Osteoblast (primary cell): ENCODE measurements at regions not wholly inside any gene's neighbourhood (a gene's known extent, or its start where the extent isn't known, plus 50 kb on each side); places are given as distances from the start of the nearest gene placed in this dataset.
"Not testable (repeated sequence)": the region's sequence is repeated elsewhere in the genome, so short reads cannot be mapped to it uniquely, and the experiment has no call there.

Experiments
- DNase-seq: peaks from one replicate; pipeline ENCODE4 v3.0.0; 2011; ENCODE audit warnings: low spot score, mixed read lengths; ENCODE audit not compliant: insufficient read length; ENCODE audit errors: missing footprints
- H2AFZ ChIP-seq: 2 replicates; pipeline ENCODE4 v1.6.0; 2011; ENCODE audit warnings: mild to moderate bottlenecking, low read length
- H3K27ac ChIP-seq: 2 replicates; pipeline ENCODE4 v1.5.1; 2011; ENCODE audit warnings: mild to moderate bottlenecking, low read depth, low read length, moderate library complexity
- H3K27me3 ChIP-seq: 2 replicates; pipeline ENCODE4 v1.6.0; 2012; ENCODE audit warnings: mild to moderate bottlenecking, control low read depth, inconsistent platforms, low read length, moderate library complexity; ENCODE audit not compliant: insufficient read depth
- H3K36me3 ChIP-seq: 2 replicates; pipeline ENCODE4 v1.5.1; 2011; ENCODE audit warnings: mild to moderate bottlenecking, low read length, control low read depth, moderate library complexity; ENCODE audit not compliant: insufficient read depth
- H3K4me1 ChIP-seq: 2 replicates; pipeline ENCODE4 v1.5.1; 2011; ENCODE audit warnings: mild to moderate bottlenecking, low read length, control low read depth, moderate library complexity; ENCODE audit not compliant: insufficient read depth
- H3K4me2 ChIP-seq: 2 replicates; pipeline ENCODE4 v1.6.0; 2011; ENCODE audit warnings: mild to moderate bottlenecking, low read length; ENCODE audit not compliant: insufficient read depth
- H3K4me3 ChIP-seq: fragments of 200-600 bp; sonication (generic); 3 replicates; pipeline ENCODE4 v1.5.1; 2012; ENCODE audit warnings: mild to moderate bottlenecking, low read length, inconsistent platforms; ENCODE audit not compliant: insufficient read depth
- H3K79me2 ChIP-seq: 2 replicates; pipeline ENCODE4 v1.6.0; 2012; ENCODE audit warnings: mild to moderate bottlenecking, low read length, control low read depth, inconsistent platforms; ENCODE audit not compliant: insufficient read depth
- H3K9me3 ChIP-seq: 2 replicates; pipeline ENCODE4 v1.5.1; 2011; ENCODE audit warnings: low read depth, low read length, control low read depth
- H4K20me1 ChIP-seq: 2 replicates; pipeline ENCODE4 v1.6.0; 2012; ENCODE audit warnings: mild to moderate bottlenecking, low read length, control low read depth; ENCODE audit not compliant: insufficient read depth
- CTCF ChIP-seq: IDR thresholded peaks from 2 replicates; pipeline ENCODE4 v1.5.1; 2011; ENCODE audit warnings: mild to moderate bottlenecking, low read depth, low read length, moderate library complexity; ENCODE audit errors: extremely low read depth

- Histone ChIP-seq H2AFZ (no peak overlapping the region), H3K27me3 (no peaks in the 10 kb centered on the region), H3K4me1 (no peaks in the 10 kb centered on the region), H4K20me1 (no peaks in the 10 kb centered on the region), H3K36me3 (no peaks in the 10 kb centered on the region), H3K79me2 (no peaks in the 10 kb centered on the region), H3K27ac (no peak overlapping the region), H3K4me2 (no peak overlapping the region), H3K9me3 (no peaks in the 10 kb centered on the region), H3K4me3 (no peak overlapping the region)
- no peak for DNase-seq
- no peak for TF ChIP-seq CTCF
Measured at GRCh38 chr6:91886183-91886795, 1299.4 kb upstream of the MAP3K7 start.

- not testable (repeated sequence) for H4K20me1 ChIP-seq, H3K4me3 ChIP-seq, H3K9me3 ChIP-seq, H3K79me2 ChIP-seq, H3K27ac ChIP-seq, H3K4me2 ChIP-seq, H3K4me1 ChIP-seq, DNase-seq, H3K27me3 ChIP-seq, H2AFZ ChIP-seq, H3K36me3 ChIP-seq
Measured at GRCh38 chr6:91881791-91882190, 1294.9 kb upstream of the MAP3K7 start.

GRCh38 chr6:91879386-91879995 is 1292.6 kb upstream of the MAP3K7 start:
- H3K79me2 ChIP-seq = no peaks in the 10 kb centered on the region

GRCh38 chr6:91877994-91878393 is 1291.1 kb upstream of the MAP3K7 start:
- Histone ChIP-seq H3K27me3 (no peaks in the 10 kb centered on the region), H3K4me1 (no peaks in the 10 kb centered on the region), H3K27ac (no peak overlapping the region), H3K79me2 (no peaks in the 10 kb centered on the region), H3K9me3 (no peaks in the 10 kb centered on the region), H4K20me1 (no peaks in the 10 kb centered on the region), H3K4me2 (no peak overlapping the region), H2AFZ (no peak overlapping the region), H3K4me3 (no peak overlapping the region), H3K36me3 (no peaks in the 10 kb centered on the region)
- no peak for TF ChIP-seq CTCF
- no peak for DNase-seq

More at GRCh38 chr6:91879386-91879995, 1292.6 kb upstream of the MAP3K7 start:
- no peak overlapping the region for H3K4me2 ChIP-seq
- TF ChIP-seq CTCF = no peak
- H4K20me1 ChIP-seq = no peaks in the 10 kb centered on the region
- no peaks in the 10 kb centered on the region for H3K4me1 ChIP-seq
- no peak overlapping the region for H3K4me3 ChIP-seq
- peak; percentile 11 for DNase-seq
- H3K27me3 ChIP-seq = no peaks in the 10 kb centered on the region
- no peaks in the 10 kb centered on the region for H3K36me3 ChIP-seq
- H2AFZ ChIP-seq = no peak overlapping the region
- no peak overlapping the region for H3K27ac ChIP-seq
- H3K9me3 ChIP-seq = no peaks in the 10 kb centered on the region
